Activated CD4-positive, CD25-positive, alpha-beta regulatory T cell treated with anti-CD3 and anti-CD28 coated beads, Interleukin-2, amount 50 U/mL, for 24 hours (primary cell): ENCODE measurements at regions not wholly inside any gene's neighbourhood (a gene's known extent, or its start where the extent isn't known, plus 50 kb on each side); places are given as distances from the start of the nearest gene placed in this dataset.

Source experiments
- ATAC-seq, 2 donors: fragments of 150-1000 bp; cut with Tn5 transposase; one replicate each; pipeline ENCODE4 v1.10.0; 2021; ENCODE audit warnings: mild to moderate bottlenecking in 1 of 2, moderate library complexity in 1 of 2

DNA sequence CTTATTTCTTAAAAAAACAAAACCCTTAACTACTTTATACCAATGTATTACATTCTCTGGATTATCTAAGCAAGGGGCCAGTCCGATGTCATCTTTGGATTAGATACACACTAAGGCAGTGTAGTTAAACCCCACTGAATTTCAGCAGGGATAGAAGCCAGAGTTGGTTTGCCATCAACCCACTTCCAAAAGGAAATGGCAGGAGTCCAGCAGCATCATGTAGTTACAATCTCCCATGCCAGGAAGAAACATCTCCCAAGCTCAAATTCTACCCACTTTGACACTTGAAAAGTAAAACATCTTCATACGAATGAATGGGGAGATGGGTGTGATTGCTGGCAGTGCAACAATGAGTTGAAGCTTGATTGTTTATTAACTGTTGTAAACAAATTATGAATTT lies 203.5 kb upstream of the PLXNC1 start:
- no peak for ATAC-seq

DNA sequence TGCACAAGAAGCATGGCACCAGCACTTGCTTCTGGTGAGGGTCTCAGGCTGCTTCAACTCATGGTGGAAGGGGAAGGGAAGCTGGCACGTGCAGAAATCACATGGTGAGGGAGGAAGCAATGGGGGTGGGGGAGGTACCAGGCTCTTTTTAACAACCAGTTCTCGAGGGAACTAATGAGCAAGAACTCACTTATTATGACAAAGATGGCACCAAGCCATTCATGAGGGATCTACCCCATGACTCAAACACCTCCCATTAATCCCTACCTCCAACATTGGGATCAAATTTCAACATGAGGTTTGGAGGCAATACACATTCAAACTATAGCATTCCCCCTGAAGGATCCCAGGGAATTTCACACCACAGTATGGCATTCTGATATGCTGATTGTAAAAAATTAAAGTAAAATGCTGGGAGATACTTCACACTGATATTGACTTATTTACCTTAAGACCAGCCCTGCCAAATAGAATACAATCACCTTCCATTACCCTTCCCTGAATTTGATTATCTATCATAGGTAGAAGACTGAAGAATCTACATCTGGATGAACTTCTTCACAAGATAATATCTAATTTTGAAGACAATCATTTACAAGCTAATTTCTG lies 201.7 kb upstream of the PLXNC1 start:
- no peak for ATAC-seq

DNA sequence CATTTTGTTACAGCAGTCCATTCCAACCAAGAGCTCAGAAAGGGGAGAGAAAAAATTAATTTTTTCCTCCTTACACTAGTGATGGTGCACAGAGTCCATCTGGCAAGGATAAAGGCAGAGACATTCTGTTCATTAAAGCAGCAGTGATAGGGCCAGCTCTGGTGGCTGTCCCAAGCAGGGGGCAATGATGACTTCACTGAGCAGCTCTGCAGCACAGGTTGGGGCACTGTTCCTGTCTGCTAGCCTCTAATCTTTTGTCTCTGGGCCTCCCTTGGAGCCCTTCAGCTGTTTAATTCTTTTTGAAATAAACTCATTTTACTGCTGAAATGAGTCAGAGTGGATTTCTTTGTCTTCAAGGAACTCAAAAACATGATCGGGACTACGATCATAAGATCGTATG lies 200.9 kb upstream of the PLXNC1 start:
- no peak for ATAC-seq

DNA sequence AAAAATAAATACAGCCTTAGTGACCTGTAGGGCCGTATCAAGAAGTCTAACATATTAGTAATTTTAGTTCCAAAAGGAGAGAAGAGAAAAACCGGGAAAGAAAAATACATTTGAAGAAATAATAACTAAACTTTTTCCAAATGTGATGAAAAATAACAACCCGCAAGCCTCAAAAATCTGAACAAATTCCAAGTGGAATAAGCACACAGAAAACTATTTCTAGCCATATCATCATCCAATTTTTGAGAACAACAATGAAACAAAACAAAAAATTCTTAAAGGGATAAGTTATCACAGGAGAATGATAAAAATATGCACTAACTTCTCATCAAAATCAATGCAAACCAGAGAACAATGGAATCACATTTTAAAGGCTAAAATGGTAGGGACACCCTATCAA lies 198.1 kb upstream of the PLXNC1 start:
- no peak for ATAC-seq

DNA sequence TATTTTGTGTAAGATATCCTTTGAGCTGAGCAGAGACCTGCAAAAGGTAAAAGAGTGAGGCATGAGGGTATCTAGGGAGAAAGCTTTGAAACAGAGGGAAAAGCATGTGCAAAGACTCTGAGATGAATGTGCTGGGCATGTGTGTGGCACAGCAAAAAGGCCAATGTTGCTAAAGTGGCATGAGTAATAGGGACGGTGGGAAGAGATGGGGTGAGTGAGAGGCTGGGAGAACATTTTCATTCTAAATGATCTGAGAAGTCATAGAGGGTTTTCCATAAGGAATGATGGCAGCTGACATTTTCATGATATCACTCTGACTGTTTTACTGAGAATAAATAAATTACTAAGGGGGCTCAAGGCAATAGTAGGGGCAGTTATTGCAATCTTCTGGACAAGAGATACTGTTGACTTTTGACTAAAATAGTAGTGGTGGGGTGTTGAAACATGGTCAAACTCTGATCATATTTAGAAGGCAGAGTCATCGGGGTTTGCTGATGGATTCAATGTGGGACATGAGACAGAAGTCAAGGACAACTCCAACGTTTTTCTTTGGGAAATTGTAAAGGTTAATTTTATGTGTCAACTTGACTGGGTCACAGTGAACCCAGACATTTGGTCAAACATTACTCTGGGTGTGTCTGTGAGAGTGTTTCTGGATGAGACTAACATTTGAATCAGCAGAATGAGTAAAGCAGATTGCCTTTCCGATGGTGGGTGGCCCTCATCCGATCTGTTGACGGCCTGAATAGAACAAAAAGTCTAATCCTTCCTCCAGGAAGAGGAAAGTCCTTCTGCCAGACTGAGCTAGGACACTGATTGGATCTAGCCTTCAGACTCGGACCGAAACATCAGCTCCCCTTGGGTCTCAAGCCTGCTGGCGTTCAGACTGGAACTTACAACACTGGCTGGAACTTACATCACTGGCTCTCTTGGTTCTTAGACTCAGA lies 193.9 kb upstream of the PLXNC1 start:
- no peak for ATAC-seq

DNA sequence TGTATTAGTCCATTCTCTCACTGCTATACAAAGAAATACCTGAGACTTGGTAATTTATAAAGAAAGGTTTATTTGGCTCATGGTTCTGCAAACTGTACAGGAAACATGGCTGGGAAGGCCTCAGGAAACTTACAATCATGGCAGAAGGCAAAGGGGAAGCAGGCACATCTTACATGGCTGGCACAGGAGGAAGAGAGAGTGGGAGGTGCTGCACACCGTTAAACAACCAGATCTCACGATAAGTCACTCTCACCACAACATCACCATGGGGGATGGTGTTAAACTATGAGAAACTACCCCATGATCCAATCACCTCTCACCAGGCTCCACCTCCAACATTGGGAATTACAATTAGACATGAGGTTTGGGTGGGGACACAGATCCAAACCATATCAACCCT lies 191.8 kb upstream of the PLXNC1 start:
- no peak for ATAC-seq

DNA sequence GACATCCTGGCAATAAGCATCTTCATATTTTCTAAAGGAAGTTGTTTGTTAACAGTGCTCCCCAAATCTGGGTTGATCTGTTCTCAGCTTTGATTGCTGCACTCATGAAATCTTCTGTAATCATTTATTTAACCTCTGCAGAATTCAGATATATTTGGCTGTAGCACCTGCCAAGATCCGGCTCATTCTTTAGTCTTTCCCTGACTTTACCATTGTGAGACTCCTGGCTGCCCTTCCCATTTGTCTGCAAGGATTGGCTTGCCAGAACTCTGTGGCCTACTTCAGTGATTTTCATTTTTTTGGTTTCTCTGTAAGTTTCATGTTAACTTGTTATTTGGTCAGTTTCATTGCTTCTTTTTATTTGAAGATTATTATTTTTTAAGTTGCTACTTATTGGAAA lies 191.2 kb upstream of the PLXNC1 start:
- ATAC-seq, result no peak

DNA sequence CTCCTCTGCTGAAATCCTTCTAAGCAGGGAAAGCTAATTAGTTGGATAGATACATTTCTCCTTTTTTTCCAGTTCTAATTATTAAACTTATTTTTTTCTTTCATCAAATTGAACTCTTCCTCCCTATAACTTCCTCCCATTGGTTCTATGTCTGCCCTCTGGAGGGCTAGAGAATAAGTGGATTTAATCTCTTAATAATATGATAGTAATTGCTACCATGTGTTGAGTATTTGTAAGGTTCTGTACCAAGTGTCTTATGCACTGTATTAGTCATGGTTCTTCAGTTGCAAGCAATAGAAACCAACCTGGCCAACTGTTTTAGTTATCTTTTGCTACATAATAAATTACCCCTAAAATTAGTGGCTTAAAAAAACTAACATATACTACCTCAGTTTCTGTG lies 190.5 kb upstream of the PLXNC1 start:
- ATAC-seq, result no peak

DNA sequence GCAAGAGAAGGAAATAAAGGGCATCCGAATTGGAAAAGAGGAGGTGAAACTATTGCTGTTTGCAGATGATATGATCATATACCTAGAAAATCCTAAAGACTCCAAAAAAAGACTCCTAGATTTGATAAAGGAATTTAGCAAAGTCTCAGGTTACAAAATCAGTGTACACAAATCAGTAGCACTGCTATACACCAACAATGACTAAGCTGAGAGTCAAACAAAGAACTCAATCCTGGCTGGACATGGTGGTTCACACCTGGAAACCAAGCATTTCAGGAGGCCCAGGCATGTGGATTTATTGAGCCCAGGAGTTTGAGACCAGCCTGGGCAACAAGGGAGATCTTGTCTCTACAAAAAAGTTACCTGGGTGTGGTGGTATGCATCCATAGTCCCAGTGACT lies 188.7 kb upstream of the PLXNC1 start:
- ATAC-seq, result no peak

DNA sequence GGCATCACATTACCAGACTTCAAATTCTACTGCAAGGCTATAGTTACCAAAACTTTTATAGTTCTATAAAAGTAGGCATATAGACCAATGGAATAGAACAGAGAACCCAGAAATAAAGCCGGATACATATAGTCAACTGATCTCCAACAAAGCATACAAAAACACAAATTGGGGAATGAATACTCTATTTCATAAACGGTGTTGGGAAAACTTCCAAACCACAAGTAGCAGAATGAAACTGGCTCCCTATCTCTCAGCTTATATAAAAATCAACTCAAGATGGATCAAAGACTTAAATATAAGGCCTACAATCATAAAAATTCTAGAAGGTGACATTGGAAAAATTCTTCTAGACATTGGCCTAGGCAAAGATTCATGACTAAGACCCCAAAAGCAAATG lies 187.9 kb upstream of the PLXNC1 start:
- ATAC-seq, result no peak

DNA sequence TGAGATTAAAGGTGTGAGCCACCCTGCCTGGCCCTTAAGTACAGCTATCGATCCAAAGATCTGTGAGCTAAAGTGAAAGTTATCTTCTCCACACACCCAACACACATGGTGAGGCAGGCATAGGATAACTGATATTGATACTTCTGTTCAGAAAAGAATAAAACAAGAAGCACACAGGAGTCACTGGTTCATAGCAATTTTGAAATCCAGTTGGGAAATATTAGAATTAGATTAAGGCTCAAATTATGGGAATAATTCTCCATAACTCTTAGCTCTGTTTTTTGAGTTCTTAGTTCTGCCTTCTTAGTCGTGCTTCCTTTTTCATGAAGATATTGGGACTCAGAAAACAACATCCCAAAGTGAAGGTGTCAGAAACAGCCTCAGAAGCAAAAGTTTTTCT lies 186.0 kb upstream of the PLXNC1 start:
- no peak for ATAC-seq

DNA sequence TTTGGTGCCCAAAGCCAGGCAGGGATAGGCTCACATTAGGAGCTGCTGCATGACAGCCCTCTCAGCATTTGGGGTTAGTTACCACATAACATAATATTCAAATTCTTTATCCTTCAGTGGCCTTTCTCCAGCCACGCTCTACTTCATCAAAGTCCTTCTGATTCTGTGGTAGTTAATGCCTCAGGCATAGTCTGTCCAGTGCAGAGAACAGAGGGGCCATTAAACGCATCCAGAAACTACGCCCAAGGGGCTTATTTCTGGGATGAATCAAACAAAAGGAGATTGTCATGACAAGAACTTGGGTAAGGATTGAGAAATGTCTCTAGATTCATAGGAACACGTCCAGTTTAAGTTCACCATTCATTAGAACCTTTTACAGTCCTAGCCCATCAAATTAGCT lies 183.4 kb upstream of the PLXNC1 start:
- ATAC-seq, result no peak

DNA sequence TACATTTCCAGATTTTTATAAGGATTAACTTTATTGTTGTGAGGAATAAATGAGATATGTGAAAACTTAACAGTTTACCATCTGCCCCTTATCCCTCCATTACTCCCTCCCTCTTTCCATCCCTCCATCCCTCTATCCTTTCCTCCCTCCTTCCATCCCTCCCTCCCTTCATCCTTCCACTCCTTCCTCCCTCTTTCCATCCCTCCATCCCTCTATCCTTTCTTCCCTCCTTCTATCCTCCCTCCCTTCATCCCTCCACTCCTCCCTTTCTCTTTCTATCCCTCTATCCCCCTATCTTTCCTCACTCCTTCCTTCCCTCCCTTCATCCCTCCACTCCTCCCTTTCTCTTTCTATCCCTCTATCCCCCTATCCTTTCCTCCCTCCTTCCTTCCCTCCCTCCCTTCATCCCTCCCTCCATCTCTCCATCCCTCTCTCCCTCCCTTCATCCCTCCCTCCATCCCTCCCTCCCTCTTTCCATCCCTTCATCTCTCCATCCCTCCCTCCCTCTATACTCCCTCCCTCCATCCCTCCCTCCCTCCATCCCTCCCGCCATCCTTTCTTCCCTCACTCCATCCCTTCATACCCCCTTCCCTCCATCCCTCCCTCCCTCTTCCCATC lies 181.8 kb upstream of the PLXNC1 start:
- no peak for ATAC-seq

DNA sequence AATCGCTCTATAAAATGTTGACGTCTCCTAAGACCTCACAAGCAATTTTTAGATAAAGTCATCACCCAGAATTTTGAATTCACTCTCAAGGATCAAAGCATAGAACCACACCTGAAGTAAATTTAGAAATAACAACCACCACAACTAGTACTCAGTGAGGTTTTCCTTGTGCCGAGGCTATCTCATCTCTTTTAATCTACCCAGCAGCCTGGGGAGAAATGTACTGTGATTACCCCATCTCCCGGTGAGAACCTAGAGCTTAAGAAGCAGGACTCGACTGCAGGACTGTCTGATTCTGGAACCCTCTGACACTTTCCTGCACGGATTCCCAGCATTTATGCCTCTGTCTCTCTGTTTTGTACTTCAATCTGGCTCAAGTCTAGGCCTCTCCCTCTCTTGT lies 180.9 kb upstream of the PLXNC1 start:
- no peak for ATAC-seq

DNA sequence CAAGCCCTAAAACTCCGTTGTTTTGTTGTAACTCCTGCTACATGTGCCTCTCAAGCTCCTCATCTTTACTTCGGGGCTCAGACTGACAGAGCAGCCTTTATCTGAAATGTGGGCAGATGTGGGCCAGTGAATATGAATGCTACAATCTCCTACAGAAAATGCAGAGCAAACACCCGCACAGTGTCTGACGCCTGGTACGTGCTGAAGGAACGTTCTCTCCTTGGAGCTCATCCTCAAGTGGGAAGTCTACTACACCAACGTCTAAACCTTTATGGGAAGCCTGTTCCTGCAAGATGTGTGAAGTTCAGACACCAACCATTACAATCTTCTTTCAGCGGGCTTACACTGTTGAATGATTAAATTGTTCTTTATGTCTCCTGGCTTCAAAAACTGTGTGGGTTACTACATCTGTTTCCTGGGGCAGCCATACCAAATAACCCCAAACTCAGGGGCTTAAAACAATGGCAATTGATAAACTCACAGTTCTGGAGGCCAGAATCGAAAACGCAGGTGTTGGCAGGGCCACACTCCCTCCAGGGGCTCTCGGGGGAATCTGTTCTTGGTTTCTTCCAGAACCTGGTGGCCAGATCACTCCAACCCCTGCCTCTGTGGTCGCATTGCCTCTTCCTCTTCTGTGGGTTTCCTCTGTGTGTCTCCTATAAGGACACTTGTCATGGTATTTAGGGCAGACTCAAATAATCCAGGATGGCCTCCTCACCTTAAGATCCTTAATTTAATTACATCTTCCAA lies 179.7 kb upstream of the PLXNC1 start:
- ATAC-seq, result no peak

DNA sequence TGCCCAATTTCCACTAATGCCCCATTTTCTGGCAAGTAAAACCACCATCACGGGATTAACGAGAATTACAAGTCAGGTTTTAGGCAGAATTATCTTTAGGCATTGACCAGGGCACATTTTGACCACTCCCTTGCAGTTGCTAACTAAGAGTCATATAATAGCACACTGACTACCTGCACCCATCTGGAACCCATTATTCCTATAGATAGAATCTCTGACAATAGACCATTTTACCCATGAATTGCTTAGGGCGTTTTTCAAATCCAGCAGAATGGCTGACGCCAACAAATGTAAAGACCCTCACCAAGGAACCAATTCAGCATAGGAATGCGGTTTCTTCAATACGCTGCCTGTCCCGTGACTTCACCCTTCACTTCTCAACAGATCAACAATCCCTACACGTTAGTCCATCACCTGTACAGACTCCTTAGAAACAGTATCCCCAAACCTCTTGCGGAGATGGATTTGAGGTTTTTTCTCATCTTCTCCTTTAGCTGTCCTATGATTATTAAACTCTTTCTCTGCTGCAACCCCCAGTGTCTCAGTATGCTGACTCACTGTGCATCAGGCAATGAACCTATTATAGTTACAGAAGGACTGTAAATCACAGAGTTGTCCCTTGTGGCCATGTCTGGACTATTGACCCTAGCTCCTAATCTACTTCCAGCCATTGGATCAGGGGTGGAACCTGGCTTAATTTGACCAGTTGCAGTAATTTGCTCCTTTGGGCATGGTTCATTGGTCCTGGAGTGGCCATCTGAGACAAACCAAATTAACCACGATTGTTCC lies 177.3 kb upstream of the PLXNC1 start:
- no peak for ATAC-seq

DNA sequence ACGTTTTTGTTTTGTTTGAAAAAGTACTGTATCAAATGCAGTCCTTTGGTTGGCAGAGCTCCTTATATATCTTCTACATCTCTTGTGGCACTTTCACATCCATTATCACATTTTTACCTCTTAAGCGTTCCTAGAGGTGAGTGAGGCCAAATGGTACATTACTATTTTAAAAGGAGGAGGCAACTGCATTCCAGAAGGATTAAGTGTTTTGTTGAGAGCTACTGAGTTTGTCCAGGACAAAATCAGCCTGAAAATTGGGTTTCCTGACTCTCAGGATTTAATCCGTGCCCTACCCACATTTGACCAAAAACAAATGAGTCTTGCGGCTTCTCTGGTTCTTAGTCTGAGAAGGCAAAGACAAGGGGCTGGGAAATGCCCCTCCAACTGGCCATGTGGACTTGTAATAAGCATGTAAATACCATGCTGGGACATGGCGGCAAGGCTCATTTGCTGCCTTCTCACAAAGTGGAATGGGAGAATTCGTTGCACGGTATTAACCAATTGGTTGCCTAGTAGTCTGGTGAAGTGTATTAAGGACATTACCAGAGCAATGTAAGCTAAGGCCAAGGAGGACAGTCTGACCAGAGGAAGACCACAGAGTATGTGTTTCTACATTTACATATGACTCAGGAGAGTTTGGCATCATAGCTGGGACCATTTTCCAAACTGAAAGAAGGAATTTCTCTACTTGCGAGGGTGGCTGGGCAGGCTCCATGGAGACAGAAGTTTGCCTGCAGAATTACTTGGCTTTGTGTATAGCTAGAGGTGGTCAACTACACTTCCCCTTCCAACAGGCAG lies 175.8 kb upstream of the PLXNC1 start:
- no peak for ATAC-seq

DNA sequence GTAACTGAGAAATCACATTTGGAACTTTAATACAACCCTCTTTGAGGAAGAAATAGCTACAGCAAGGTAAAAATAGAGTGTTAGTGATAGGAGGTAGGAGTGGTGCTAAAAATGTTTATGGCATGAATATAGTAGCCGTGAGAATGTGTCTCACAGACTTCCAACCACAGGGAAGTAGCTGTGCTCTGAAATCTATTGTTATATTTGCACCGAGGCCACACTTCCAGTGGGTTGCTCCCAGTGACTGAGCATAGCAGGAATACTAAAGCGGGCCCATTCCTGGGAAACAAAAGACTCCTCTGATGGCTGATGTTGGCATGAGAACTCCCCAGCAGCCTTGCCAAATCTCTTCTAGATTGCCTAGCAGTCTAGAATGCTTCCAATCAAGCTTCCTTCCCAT lies 174.1 kb upstream of the PLXNC1 start:
- ATAC-seq, result no peak

DNA sequence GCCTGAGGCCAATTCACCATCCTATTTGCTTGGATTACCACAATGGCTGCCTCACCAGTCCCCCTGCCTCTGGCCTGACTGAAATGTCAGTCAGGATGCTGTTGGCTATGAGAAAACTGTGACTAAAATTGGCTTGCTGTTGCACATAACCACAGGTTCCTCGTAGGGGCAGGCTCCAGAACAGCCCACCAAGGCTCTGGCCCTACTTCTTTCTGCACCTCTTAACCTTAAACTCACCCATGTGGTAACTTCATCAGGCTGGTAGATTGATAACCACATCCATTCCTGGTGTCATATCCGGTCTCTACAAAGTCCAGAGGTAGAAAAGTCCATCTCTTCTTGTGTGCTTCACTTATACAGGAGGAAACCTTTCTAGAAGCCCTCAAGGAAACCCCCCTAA lies 172.4 kb upstream of the PLXNC1 start:
- ATAC-seq, result no peak

DNA sequence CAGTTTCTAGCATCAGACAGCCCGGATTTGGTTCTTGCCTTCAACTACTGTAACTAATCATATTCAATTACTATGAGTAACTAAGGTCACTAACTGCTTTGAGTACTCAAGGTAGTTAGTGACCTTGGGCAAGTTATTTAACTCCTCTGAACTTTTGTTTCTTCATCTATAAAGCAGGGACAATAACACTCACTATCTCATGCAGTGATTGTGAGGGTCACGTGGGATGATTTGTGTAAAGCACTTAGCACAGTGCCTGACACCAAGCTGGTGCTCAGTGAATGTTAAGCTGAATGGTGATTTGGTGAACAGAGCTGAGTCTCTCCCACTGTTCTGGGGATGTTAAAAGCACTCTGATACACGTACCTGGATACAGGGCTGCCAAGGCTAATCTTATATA lies 171.3 kb upstream of the PLXNC1 start:
- ATAC-seq, result no peak

DNA sequence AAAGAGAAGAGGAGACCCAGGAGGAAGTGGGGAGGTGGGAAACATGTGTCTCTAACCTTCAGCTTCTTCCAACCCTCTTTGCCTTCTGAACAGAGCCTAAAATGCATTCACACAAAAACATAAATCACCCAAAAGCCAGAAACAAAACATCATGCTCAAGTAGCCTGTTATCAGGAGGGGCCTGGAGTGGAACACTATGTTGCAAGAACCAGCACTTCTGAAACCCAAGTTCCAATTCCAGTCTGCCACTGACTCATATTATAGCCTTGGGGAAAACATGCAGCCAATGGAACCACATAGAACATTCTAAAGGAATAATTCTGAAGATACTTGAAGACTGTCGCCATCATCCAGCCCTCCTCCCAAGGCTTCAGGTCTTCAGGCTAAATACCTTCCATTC lies 169.8 kb upstream of the PLXNC1 start:
- no peak for ATAC-seq

DNA sequence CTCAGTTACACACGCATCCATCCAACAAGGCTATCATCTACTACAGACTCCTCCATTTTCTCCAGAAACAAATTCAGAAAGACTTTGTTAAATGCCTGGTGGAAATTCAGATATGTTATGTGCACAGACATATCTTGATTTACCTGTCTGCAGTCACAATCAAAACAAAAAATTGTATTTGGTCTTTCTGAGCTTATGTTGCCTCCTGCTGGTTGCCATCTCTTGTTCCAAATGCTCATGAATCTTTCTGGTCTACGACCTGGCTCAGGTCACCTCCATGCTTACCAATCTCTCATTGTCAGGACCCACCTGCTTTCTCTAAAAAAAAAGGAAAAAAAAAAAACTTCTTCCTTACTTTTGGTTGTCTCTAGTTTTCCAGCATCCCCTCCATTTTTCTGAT lies 169.2 kb upstream of the PLXNC1 start:
- no peak for ATAC-seq
